ENCODE measurements at regions not wholly inside any gene's neighbourhood (a gene's known extent, or its start where the extent isn't known, plus 50 kb on each side); places are given as distances from the start of the nearest gene placed in this dataset.

DNA sequence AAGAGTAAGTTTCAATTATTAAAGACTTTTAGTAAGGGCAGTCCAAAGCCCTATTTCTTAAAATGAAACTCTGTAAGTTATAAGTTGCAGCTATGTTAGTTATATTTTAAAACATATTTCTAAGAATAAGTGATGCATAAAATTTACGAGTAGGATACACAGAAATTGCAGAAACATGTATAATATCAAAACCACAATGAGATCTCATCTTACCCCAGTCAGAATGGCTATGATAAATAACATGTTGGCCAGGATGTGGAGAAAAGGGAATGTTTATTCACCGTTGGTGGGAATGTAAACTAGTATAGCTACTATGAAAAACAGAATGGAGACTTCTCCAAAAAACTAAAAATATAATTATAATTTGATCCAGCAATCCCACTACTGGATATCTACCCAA, 201.2 kb downstream of the CBLN2 start:
- FAIRE-seq, result no peak

DNA sequence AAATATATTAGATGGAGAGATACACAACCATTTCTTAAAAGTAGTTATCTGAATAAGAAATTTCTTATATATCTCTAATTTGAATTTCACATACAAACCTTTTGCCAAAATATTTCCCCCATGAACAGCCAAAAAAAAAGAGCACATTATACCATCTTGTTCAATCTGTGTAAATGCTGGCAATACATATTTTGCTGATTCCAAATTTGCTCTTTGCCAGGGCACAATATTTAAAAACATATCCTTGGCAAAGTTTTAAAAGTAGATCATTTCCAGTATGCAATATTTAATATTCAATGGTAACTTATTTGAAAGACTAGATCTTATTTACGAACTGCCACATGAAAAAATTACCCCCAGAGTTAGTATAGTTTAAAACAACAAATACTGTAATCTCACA, 204.2 kb downstream of the CBLN2 start:
- FAIRE-seq, result no peak

DNA sequence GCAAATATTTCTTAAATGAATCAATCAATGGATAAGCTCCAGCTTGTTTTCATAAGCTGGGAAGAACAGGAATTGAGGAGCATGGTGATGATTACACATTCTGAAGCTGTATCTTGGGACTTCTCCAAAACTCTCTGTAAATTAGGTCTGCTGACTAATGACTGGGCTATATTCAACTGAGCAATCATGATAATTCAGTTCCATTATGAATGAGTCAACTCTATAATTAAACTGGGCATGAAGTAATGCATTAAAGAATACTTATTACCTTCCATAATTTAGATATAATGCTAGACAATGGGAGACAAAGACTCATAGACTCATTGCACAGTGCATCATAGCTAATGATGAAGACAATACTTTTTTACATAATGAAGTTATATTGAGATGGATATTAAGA, 207.4 kb downstream of the CBLN2 start:
- no peak for FAIRE-seq

DNA sequence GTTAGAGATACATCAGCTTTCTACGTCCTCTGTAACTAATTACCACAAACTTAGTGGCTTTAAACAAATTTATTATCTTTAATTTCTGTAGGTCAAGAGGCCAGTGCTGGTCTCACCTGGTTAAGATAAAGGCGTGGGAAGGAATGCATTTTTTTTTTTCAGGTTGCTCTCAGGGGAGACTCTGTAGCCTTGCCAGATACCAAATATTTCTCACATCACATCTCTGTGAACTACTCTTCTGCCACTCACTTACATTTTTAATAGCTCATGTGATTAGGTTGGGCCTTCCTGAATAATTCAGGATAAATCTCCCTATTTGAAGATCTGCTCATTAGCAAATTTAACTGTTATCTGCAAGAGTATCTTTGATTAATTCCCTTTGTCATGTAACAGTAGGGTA, 214.6 kb downstream of the CBLN2 start:
- no peak for FAIRE-seq

DNA sequence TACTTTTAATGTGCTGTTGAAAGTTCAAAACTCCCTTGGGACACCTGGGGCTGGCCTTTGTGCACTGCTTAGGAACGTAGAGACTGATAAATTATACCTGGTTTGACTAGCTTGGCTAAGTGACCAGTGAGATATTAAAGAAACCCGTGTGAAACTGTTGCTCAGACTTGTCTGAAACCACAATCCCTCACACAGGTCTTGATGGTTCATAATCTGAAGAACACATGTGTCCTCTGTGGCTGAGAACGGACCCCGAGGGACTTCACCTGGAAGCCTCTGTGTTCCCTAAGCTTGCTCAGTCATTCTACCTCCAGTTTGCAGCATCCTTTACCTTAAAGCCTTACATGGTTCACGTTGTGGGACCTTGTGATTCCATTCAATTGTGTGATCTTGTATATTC, 218.8 kb downstream of the CBLN2 start:
- FAIRE-seq, result no peak

DNA sequence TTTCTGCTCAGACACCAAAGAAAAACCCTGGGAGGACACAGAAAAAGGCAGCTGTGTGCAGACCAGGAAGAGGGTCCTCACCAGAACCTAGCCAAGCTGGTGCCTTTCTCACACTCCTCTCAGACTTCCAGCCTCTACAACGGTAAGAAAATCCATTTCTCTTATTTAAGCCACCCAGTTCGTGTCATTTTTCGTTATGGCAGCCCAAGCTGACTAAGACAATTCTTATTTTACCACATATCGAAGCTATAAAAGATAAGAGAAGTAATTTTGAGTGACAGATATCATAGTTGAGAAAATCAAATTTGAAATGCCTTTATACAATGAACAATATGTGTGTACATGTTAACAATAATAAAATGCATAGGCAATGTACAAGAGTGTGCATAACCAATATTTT, 219.5 kb downstream of the CBLN2 start:
- no peak for FAIRE-seq

DNA sequence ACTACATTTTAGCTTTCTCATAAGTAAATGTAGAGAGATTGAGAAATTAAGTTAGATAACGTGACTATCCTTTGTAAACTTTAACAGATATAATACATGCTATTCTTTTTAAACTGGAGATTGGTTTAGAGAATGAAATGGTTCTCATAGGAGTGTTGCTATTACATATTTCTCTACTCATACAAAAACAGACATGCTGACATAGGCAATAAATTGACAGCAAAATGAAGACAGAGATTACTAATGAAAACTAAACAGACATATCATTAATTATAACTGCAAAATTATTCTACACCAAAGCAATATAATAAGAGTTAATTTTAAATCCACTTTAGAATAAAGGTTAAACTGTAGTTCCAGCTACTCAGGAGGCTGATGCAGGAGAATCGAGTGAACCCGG, 227.6 kb downstream of the CBLN2 start:
- no peak for FAIRE-seq

DNA sequence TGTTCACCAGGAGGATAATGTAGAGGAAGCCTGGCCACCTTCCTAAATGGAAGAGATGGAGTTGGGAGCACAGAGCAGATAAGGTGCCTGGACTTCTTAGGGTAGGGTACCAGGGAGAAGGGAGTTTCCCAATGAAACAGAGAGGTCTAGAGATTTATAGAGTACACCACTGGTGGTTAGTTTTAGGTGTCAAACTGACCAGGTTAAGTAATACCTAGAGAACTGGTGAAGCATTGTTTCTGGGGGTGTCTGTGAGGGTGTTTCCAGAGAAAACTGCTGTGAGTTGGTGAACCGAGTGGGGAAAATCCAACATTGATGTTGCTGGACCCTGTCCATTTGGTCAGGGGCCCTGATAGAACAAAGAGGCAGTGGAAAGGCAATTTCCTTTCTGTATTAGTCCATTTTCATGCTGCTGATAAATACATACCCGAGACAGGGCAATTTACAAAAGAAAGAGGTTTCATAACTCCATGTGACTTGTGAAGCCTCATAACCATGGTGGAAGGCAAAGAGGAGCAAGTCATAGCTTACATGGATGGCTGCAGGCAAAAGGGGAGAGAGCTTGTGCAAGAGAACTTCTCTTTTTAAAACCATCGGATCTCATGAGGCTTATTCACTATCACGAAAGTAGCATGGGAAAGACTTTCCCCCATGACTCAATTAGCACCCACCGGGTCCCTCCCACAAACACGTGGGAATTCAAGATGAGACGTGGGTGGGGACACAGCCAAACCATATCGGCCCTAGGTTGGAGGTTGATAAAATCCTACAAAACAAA, 260.8 kb downstream of the CBLN2 start:
- no peak for FAIRE-seq

DNA sequence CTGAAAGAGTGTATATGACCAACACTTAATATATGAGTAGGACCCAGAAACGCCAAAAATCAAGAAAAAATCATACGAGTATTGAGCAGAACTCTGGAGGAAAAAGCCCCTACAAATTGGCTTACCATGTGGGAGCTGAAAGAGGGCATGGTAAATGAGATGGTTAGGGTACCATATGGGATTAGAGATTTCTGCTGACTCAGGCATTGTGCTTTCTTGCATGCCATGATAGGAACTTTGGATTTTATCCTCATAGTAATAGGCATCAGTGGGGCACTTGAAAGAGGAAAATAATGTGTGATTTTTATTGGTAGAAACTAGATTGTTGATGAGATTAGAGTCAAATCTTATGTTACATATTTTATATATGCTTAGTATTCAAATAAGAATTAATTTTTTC, 271.1 kb downstream of the CBLN2 start:
- FAIRE-seq, result no peak

DNA sequence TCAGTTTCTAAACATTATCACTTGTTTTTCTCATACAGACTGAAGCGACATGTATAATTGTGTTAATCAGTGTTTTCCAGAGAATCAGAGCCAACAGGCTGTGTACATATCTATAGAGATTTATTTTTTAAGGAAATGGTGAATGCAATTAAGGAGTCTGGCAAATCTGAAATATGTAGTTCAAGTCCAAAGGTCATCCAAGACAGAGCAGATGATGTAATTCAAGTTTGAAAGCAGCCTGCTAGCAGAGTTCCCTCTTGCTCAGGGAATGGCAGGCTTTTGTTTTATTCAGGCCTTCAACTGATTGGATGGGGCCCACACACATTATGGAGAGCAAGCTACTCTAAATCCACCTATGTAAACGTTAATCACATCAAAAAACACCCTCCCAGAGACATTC, 282.6 kb downstream of the CBLN2 start:
- FAIRE-seq, result no peak

DNA sequence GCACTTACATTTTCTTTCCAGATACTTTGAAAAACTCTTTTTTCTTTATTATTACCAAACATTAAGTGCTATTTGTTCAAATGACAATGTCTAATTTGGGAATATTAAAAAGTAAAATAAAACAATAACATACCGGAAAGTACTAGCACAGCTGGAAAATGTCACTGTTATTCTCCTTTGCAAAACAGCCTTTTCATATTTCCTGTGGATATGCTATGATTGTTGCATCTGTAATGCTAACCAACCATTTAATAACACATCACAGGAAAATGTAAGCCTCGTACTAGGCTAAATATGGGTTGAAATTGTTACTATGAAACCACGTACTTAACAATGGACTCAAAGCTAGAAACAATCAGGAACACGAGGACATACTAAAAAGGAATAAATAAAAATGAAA, 298.1 kb downstream of the CBLN2 start:
- FAIRE-seq, result no peak

DNA sequence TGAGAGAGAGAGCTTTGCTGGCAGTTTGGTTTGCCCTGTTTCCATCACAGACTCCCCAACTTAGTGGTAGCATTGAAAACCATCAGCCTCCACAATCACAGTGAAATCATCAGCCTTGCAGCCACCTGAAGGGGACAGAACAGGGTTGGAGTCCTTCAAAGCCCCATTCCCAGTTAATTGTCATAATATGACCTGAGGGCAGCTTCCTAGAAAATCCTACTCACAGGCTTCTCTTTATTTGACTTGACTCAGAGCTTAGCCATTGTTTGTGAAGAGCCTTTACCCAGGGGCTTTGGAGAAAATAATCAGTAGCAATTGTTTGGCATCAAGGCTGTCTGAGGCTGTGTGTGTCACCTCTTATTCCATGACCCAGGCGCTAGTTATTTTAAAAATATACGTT, 308.7 kb downstream of the CBLN2 start:
- no peak for FAIRE-seq

DNA sequence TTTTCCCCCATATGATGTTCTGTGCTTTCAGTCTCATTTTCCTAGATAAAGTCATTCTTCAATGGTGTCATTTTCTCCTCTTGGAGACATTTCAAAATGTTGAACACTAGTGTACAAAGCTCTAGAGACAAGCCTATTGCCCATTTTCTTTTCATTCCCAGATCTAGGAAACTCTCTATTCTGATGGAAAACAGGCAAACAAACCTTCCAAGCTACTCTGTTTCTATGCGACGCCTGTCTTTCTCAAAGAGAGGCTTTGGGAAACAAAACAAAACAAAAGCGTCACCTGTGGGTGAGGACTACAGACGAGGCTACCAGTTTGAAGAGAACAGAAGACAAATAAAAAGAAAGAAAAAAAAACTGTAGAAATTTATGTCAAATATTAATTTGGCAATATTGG, 311.0 kb downstream of the CBLN2 start:
- FAIRE-seq, result no peak

DNA sequence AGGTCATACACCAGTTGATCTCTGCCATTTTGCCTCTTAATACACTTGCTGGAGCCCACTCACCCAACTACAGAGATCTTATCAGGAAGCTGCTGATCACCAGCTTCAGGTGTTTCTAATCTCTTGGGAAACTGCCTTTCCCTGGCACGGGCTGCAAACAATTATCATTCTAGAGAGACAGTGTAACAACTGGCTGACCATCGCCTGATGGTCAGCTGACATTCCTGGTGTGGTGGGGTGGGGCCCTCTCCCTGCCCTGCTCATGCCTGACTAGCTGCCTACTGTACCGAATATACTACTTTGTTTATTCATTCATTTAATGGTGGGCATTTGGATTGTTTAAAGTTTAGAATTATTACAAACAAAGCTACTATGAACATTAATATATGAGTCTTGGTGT, 311.5 kb downstream of the CBLN2 start:
- no peak for FAIRE-seq

DNA sequence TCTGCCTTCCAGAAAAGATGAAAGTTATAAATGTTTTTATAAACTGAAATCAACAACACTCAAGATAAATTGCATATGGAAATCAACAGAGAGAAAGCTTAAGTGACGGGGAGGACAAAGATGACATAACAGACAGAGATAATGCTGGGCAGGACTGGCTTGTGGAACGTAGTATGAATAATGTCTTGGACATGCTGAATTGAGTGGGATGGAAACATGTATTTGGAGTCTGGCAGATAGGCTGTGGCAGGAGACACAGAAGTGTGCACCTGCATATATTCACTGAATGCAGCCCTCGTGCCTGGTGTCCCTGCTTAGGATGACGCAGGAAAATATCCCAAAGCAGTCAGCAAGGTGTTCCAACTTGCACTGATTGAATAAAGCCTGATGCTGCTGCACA, 318.2 kb downstream of the CBLN2 start:
- FAIRE-seq, result no peak

DNA sequence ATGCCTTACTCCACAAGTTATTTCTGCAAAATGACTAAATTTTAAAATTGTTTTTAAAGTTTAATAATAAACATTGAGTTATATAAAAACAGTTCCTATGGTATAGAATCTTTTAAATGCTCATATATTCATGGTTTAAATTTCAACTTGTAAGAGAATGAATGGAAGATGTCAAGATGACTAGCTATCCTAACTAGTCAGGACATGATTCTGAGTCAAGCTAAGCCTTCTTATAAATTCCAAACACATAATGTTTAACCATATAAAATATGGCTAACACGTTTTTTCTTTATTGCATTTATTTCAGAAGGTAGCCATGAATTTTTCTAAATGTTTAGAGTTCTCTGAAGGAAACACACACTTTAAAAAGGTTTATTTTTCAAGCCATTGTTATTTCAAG, 320.4 kb downstream of the CBLN2 start:
- FAIRE-seq, result no peak

DNA sequence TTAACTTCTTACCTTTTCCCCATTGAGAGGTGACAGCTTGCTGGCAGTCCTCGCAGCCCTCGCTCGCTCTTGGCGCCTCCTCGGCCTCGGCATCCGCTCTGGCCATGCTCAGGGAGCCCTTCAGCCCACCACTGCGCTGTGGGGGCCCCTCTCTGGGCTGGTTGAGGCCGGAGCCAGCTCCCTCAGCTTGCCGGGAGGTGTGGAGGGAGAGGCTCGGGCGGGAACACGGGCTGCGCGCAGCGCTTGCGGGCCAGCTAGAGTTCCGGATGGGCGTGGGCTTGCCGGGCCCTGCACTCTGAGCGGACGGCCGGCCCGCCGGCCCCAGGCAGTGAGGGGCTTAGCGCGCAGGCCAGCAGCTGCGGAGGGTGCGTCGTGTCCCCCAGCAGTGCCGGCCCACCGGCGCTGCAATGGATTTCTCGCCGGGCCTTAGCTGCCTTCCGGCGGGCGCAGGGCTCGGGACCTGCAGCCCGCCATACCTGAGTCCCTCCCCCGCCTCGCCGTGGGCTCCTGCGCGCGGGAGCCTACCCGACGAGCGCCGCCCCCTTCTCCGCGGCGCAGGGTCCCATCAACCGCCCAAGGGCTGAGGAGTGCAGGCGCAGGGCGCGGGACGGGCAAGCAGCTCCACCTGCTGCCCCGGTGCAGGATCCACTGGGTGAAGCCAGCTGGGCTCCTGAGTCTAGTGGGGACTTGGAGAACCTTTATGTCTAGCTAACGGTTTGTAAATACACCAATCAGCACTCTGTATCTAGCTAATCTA, 335.0 kb downstream of the CBLN2 start:
- FAIRE-seq, result no peak

DNA sequence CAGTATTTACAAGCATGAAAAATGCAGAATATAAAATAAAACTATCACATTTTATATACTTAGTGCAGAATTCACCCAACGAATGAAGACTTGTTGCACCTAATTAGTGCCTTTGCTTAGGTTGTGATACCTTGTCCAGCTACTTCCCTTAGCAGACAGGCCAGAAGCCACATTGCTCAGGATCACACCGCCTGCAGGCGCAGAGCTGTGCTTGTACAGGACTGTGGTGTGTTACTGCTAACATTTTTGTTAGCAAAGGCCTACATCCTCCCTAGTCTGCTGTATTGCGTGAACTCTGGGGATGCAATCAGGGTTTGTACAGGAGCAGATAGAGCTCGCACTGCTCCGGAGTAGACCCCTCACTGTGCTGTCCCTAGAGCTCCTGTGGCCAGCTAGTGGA, 336.9 kb downstream of the CBLN2 start:
- FAIRE-seq, result no peak

DNA sequence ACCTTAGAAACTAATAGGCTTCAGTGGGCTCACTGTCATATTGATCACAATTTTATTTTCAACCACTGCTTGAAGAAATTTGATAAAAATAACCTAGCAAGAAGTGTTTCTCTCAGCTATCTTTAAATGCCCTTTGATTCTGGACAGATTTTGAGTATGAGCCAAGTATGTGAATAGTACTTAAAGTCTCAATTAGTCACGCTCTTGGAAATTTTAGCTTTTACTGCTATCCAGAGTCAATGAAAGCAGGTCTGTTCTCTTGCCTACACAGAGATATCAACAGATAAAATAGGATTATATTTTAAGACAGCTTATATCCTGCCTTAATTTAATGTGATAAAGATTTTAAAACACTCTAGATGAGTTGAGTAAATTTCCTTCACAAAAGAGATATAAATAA, 337.3 kb downstream of the CBLN2 start:
- no peak for FAIRE-seq

DNA sequence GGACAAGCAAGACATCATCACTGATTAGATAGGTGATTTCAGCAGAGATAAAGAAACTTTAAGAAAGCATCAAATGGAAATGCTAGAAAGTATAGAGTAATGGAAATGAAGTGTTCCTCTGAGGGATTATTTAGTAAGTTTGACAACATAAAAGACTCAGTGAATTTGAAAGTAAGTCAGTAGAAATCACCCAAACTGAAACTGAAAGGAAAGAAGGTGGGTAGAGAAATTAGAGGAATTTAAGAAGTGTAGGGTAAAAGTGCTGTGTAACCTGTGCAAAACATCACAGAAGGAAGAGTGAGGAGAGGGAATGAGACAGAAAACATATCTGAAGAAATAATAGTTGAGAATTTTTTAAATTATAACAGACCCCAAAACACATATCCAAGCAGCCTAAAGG, 343.1 kb downstream of the CBLN2 start:
- no peak for FAIRE-seq

DNA sequence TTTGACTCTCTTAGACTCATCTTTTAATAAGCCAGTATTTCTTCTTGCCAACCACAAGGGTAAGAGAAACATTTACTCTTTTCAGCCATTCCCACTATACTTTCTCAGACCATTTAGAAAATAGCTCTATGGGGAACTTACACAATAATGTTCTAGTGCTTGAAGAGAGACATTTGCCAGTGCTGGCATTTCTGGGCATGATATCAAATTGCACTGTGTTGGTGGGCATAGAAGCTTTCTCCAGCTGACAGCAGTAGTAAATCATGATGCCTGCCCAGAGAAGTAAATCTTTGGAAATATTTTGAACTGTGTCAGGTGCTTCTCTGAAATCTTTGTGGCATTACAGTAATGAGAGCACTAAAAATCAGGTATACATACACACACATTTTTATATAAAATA, 346.6 kb downstream of the CBLN2 start:
- FAIRE-seq, result no peak

DNA sequence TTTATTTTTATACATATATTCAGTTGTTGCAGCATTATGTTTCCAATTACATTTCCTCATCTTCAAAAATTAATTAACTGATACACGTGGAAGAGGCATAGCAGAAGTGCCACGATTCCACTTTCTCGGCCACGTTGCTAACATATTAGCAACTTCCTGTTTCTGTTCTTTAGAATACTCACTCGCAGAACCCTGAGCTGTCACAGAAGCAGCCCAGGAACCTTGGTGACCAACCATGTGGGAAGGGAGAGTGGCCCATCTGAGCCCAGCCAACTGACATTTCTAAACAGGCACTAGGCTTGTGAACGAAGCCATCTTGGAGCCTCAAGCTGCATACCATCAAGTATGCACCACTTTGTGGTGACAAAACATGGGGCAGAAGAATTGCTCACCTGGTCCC, 350.1 kb downstream of the CBLN2 start:
- no peak for FAIRE-seq

DNA sequence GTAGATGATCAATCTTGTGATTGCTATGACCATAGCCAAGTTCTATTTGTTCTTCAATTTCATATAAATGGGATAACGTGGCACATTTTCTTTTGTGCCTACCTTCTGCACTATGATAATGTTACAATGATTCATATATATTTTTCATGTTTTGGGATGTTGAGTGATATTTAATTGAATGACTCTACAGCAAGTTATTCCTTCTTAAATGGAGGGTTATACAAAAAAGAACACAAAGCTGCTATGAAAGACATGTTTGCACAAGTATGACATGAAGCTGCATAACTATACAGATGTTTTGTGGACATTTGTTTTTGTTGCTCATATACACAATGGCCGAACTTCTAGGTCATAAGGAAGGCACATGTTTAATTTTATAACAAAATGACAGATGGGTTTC, 356.2 kb downstream of the CBLN2 start:
- no peak for FAIRE-seq

DNA sequence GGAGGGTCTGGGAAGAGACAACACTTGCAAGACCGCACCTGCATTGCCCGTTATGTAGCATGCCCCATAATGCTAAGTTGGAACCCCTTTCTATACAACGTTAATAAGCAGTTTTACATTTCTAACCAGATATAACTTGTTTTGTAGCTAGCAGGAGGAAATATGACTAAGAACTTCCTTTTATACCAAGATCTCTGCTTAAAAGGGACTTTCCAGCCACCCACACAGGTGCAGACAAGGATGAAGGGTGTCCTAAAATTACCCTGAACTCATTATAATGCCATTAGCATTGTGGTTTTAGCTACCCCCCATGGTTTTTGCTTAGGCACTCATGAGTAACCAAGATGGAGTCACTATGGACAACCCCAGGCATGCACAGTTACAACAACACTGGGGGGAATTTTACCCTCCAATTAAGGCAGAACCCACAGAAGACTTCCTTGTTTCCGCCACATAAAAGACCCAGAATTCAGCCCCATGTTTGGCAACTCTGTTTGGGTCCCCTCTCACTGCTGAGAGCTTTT, 362.8 kb downstream of the CBLN2 start:
- FAIRE-seq, result no peak

DNA sequence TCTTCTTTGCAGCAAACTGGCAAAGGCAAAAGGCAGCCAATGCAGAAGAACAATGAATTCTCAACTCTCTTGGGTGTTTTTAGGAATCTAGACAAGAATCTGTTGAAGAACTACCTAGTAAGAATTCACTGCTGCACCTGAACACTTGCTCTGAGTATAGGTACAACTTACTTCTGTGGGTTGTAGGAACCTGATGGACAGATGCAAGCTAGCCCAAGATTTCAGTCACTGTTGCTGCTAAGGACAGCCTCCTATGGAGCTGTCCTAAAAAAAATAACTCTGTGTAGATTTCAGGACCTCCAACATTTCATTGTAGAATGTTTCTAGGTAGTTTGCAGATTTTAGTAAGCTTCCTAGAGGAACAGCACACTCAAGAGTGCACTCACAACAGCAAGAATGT, 363.5 kb downstream of the CBLN2 start:
- FAIRE-seq, result no peak
